SH-SY5Y (cell line): ENCODE measurements at regions not wholly inside any gene's neighbourhood (a gene's known extent, or its start where the extent isn't known, plus 50 kb on each side); places are given as distances from the start of the nearest gene placed in this dataset.

Experiments
- GATA2 ChIP-seq: IDR thresholded peaks from 2 replicates; pipeline ENCODE4 v1.6.1; 2011; ENCODE audit warnings: mild to moderate bottlenecking, low read depth, low read length
- GATA3 ChIP-seq: IDR thresholded peaks from 2 replicates; pipeline ENCODE4 v1.6.1; 2011; ENCODE audit warnings: low read depth, mild to moderate bottlenecking, low read length, moderate library complexity

DNA sequence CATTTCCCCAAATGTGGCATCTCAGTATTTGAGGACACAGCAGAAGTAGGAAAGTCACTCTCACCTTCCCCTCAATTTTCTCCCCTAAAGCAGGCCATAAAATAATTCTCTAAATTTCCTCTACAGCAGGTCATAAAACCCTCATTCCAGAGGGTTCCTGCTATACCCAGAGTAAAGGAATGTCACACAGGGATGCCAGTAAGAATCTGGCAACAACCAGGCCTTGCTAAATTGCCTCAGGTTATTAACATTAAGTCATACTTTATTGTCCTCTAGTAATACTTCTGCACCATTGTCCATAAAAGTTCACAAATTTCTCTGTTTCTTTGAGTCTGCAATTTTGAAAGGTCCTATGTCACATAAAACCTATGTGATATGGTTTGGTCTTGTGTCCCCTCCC, 685.7 kb upstream of the SLIT2 start:
- no peak for TF ChIP-seq GATA2
- no peak for TF ChIP-seq GATA3
